ENCODE measurements at regions not wholly inside any gene's neighbourhood (a gene's known extent, or its start where the extent isn't known, plus 50 kb on each side); places are given as distances from the start of the nearest gene placed in this dataset.

GRCh38 chr18:22069916-22070315 is 99.5 kb upstream of the GATA6 start:
- no peak overlapping the region for H2AFZ ChIP-seq (ENCODE audit: low read length, unreplicated experiment)
- no peak overlapping the region for H3K4me3 ChIP-seq (ENCODE audit: low read depth, low read length)
- H3K27me3 ChIP-seq (ENCODE audit: insufficient read depth, low read length): peaks cover 20% of the 10 kb centered on the region
- no peak overlapping the region for H3K27ac ChIP-seq (ENCODE audit: low read depth, low read length)
- H3K79me2 ChIP-seq (ENCODE audit: control insufficient read depth, insufficient read depth, low read length, unreplicated experiment): no peaks in the 10 kb centered on the region
- no peaks in the 10 kb centered on the region for H3K36me3 ChIP-seq (ENCODE audit: insufficient read depth, low read length)
- no peaks in the 10 kb centered on the region for H3K4me1 ChIP-seq (ENCODE audit: control insufficient read depth, insufficient read depth, low read length, unreplicated experiment)

GRCh38 chr18:22073411-22073810 is 96.0 kb upstream of the GATA6 start:
- Histone ChIP-seq H3K27ac (ENCODE audit: low read depth, low read length) (no peak overlapping the region), H3K27me3 (ENCODE audit: insufficient read depth, low read length) (peaks cover 8% of the 10 kb centered on the region), H3K4me1 (ENCODE audit: control insufficient read depth, insufficient read depth, low read length, unreplicated experiment) (no peaks in the 10 kb centered on the region), H3K4me3 (ENCODE audit: low read depth, low read length) (no peak overlapping the region), H3K36me3 (ENCODE audit: insufficient read depth, low read length) (no peaks in the 10 kb centered on the region), H3K79me2 (ENCODE audit: control insufficient read depth, insufficient read depth, low read length, unreplicated experiment) (no peaks in the 10 kb centered on the region), H2AFZ (ENCODE audit: low read length, unreplicated experiment) (no peak overlapping the region)

- no peaks in the 10 kb centered on the region for H3K4me1 ChIP-seq (ENCODE audit: control insufficient read depth, insufficient read depth, low read length, unreplicated experiment)
- H3K36me3 ChIP-seq (ENCODE audit: insufficient read depth, low read length): no peaks in the 10 kb centered on the region
- no peak overlapping the region for H3K27ac ChIP-seq (ENCODE audit: low read depth, low read length)
- H3K79me2 ChIP-seq (ENCODE audit: control insufficient read depth, insufficient read depth, low read length, unreplicated experiment): no peaks in the 10 kb centered on the region
- H3K4me3 ChIP-seq (ENCODE audit: low read depth, low read length): no peak overlapping the region
- peaks cover 8% of the 10 kb centered on the region; the same call in 1 of the 2 replicates for H3K27me3 ChIP-seq (ENCODE audit: insufficient read depth, low read length)
- H2AFZ ChIP-seq (ENCODE audit: low read length, unreplicated experiment): no peak overlapping the region
Observed at GRCh38 chr18:22074282-22075070, 94.9 kb upstream of the GATA6 start.

DNA sequence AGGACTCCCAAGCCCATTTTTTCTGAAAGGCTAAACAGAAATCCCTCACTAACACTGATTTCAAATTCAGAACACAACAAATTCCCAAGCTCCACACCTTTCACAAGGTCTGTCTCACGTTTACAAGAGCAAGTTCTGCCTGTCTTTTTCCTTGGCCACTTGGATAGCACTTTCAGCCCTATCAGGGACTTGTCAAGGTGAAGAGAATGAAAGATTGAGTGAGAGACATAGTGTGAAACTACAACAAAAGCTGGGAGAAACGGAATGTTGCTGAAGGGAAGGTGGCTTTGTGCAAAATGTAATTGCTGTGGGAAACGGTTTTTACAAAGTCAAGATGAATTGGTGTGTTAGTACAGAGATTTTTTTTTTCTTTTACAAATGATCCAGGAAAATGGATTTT is 89.4 kb upstream of the GATA6 start:
- Histone ChIP-seq H3K27me3 (ENCODE audit: insufficient read depth, low read length) (peaks cover 14% of the 10 kb centered on the region), H2AFZ (ENCODE audit: low read length, unreplicated experiment) (no peak overlapping the region), H3K4me1 (ENCODE audit: control insufficient read depth, insufficient read depth, low read length, unreplicated experiment) (no peaks in the 10 kb centered on the region), H3K36me3 (ENCODE audit: insufficient read depth, low read length) (no peaks in the 10 kb centered on the region), H3K79me2 (ENCODE audit: control insufficient read depth, insufficient read depth, low read length, unreplicated experiment) (no peaks in the 10 kb centered on the region), H3K4me3 (ENCODE audit: low read depth, low read length) (no peak overlapping the region), H3K27ac (ENCODE audit: low read depth, low read length) (no peak overlapping the region)

DNA sequence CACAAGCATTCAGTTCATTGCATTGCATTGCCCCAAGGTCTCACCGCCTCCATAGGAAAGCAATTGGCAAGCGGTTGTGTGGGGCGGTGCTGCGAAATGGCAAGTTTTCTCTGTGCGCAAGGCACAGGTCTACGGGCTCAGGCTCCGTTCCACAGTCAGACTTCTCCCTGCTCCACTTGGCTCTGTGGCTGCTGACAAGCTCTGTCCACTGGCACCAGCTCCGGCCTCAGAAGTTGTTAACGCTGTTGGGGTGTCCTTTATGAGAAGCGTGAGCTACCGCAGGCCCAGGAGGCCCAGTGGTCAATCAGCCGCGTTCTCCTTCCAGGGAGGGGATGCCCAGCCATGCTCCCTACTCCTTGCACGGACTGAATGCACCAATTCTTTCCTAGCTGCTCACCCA is 87.0 kb upstream of the GATA6 start:
- no peaks in the 10 kb centered on the region for H3K4me1 ChIP-seq (ENCODE audit: control insufficient read depth, insufficient read depth, low read length, unreplicated experiment)
- no peaks in the 10 kb centered on the region for H3K79me2 ChIP-seq (ENCODE audit: control insufficient read depth, insufficient read depth, low read length, unreplicated experiment)
- no peak overlapping the region for H3K27ac ChIP-seq (ENCODE audit: low read depth, low read length)
- H3K27me3 ChIP-seq (ENCODE audit: insufficient read depth, low read length): peaks cover 14% of the 10 kb centered on the region
- H3K4me3 ChIP-seq (ENCODE audit: low read depth, low read length): no peak overlapping the region
- H3K36me3 ChIP-seq (ENCODE audit: insufficient read depth, low read length): no peaks in the 10 kb centered on the region
- H2AFZ ChIP-seq (ENCODE audit: low read length, unreplicated experiment): no peak overlapping the region

GRCh38 chr18:22084547-22084946 is 84.8 kb upstream of the GATA6 start:
- Histone ChIP-seq H3K27ac (ENCODE audit: low read depth, low read length) (no peak overlapping the region), H3K36me3 (ENCODE audit: insufficient read depth, low read length) (no peaks in the 10 kb centered on the region), H3K4me3 (ENCODE audit: low read depth, low read length) (no peak overlapping the region), H3K27me3 (ENCODE audit: insufficient read depth, low read length) (peaks cover 16% of the 10 kb centered on the region), H3K4me1 (ENCODE audit: control insufficient read depth, insufficient read depth, low read length, unreplicated experiment) (no peaks in the 10 kb centered on the region), H2AFZ (ENCODE audit: low read length, unreplicated experiment) (no peak overlapping the region), H3K79me2 (ENCODE audit: control insufficient read depth, insufficient read depth, low read length, unreplicated experiment) (no peaks in the 10 kb centered on the region)

GRCh38 chr18:22086973-22087372 is 82.4 kb upstream of the GATA6 start:
- no peaks in the 10 kb centered on the region for H3K36me3 ChIP-seq (ENCODE audit: insufficient read depth, low read length)
- no peak overlapping the region for H3K4me3 ChIP-seq (ENCODE audit: low read depth, low read length)
- H3K79me2 ChIP-seq (ENCODE audit: control insufficient read depth, insufficient read depth, low read length, unreplicated experiment): no peaks in the 10 kb centered on the region
- H3K27ac ChIP-seq (ENCODE audit: low read depth, low read length): no peak overlapping the region
- H3K27me3 ChIP-seq (ENCODE audit: insufficient read depth, low read length): peaks cover 12% of the 10 kb centered on the region; the same call in 1 of the 2 replicates
- no peaks in the 10 kb centered on the region for H3K4me1 ChIP-seq (ENCODE audit: control insufficient read depth, insufficient read depth, low read length, unreplicated experiment)
- no peak overlapping the region for H2AFZ ChIP-seq (ENCODE audit: low read length, unreplicated experiment)

DNA sequence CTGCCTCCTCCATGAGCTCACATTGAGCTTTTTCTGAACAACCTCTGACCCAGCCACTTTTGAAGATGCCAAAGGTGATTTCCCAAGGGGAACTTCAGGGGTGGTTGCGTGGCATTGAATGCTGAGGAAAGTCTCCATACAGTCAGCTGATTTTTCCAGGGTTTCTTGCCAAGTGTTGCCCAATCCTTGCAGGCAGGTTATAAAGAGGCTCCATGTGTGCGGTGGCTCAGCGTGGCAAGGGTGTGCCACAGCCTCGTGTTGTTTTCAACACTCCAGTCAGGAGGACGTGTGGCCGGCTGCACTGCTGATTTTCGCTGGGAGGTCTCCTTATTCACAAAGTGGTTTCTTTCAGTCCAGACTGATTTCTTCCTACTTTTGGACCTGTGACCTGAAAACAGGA is 81.4 kb upstream of the GATA6 start:
- Histone ChIP-seq H3K4me3 (ENCODE audit: low read depth, low read length) (no peak overlapping the region), H3K79me2 (ENCODE audit: control insufficient read depth, insufficient read depth, low read length, unreplicated experiment) (no peaks in the 10 kb centered on the region), H3K36me3 (ENCODE audit: insufficient read depth, low read length) (no peaks in the 10 kb centered on the region), H3K27me3 (ENCODE audit: insufficient read depth, low read length) (peaks cover 22% of the 10 kb centered on the region), H3K27ac (ENCODE audit: low read depth, low read length) (no peak overlapping the region), H2AFZ (ENCODE audit: low read length, unreplicated experiment) (no peak overlapping the region), H3K4me1 (ENCODE audit: control insufficient read depth, insufficient read depth, low read length, unreplicated experiment) (no peaks in the 10 kb centered on the region)

- H3K27ac ChIP-seq (ENCODE audit: low read depth, low read length): no peak overlapping the region
- no peaks in the 10 kb centered on the region for H3K36me3 ChIP-seq (ENCODE audit: insufficient read depth, low read length)
- H2AFZ ChIP-seq (ENCODE audit: low read length, unreplicated experiment): no peak overlapping the region
- no peak overlapping the region for H3K4me3 ChIP-seq (ENCODE audit: low read depth, low read length)
- H3K4me1 ChIP-seq (ENCODE audit: control insufficient read depth, insufficient read depth, low read length, unreplicated experiment): no peaks in the 10 kb centered on the region
- H3K27me3 ChIP-seq (ENCODE audit: insufficient read depth, low read length): peaks cover 32% of the 10 kb centered on the region
- H3K79me2 ChIP-seq (ENCODE audit: control insufficient read depth, insufficient read depth, low read length, unreplicated experiment): no peaks in the 10 kb centered on the region
Observed at GRCh38 chr18:22088996-22089640, 80.3 kb upstream of the GATA6 start.

GRCh38 chr18:22091341-22091740 is 78.0 kb upstream of the GATA6 start:
- Histone ChIP-seq H3K36me3 (ENCODE audit: insufficient read depth, low read length) (no peaks in the 10 kb centered on the region), H3K4me3 (ENCODE audit: low read depth, low read length) (no peak overlapping the region), H2AFZ (ENCODE audit: low read length, unreplicated experiment) (no peak overlapping the region), H3K4me1 (ENCODE audit: control insufficient read depth, insufficient read depth, low read length, unreplicated experiment) (no peaks in the 10 kb centered on the region), H3K27ac (ENCODE audit: low read depth, low read length) (no peak overlapping the region), H3K27me3 (ENCODE audit: insufficient read depth, low read length) (peaks cover 38% of the 10 kb centered on the region), H3K79me2 (ENCODE audit: control insufficient read depth, insufficient read depth, low read length, unreplicated experiment) (no peaks in the 10 kb centered on the region)

DNA sequence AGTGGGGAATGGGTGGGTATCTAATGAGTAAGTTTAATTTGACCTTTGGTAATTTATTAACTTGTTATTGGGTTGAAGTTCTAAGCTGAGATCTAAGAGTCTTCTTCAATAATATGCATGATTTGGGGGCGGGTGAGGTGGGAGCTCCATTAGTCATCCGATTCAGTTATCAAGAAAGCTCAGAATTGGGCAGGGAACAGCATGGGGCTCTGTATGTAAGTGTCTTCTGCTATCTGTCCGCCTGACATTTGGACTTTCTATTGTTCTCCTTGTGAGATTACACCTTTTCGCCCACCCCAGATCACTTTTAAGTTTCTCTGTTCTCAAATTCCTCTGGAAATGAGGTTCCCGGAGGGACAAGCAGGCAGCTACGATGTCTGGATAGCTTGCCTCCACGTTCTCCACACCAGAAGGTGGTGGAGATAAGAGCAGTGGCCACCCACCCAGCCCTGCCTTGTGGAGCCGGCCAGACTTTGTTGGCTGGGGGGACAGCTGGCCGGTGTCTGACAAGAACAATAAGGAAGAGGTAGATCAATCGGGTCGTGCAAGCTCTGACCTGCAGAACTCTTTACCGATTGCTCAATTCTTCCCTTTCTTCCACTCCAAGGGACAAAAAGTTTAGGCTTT is 75.5 kb upstream of the GATA6 start:
- Histone ChIP-seq H3K4me3 (ENCODE audit: low read depth, low read length) (no peak overlapping the region), H3K27ac (ENCODE audit: low read depth, low read length) (no peak overlapping the region), H3K79me2 (ENCODE audit: control insufficient read depth, insufficient read depth, low read length, unreplicated experiment) (no peaks in the 10 kb centered on the region), H3K4me1 (ENCODE audit: control insufficient read depth, insufficient read depth, low read length, unreplicated experiment) (no peaks in the 10 kb centered on the region), H3K27me3 (ENCODE audit: insufficient read depth, low read length) (peaks cover 43% of the 10 kb centered on the region), H2AFZ (ENCODE audit: low read length, unreplicated experiment) (no peak overlapping the region), H3K36me3 (ENCODE audit: insufficient read depth, low read length) (no peaks in the 10 kb centered on the region)

Data from ACC112 (cell line).